ENCODE measurements at regions not wholly inside any gene's neighbourhood (a gene's known extent, or its start where the extent isn't known, plus 50 kb on each side); places are given as distances from the start of the nearest gene placed in this dataset.

GRCh38 chr10:130967784-130968183, 343.7 kb downstream of the TCERG1L start:
- Mint-ChIP-seq H3K36me3 (ENCODE audit: low read depth) (peaks cover 15% of the 10 kb centered on the region), H3K4me3 (no peak overlapping the region), H3K27ac (no peak overlapping the region), H3K9me3 (peaks cover 86% of the 10 kb centered on the region), H3K4me1 (no peaks in the 10 kb centered on the region), H3K27me3 (ENCODE audit: insufficient read depth, low read depth, poor library complexity) (peaks cover 3% of the 10 kb centered on the region)
- no peak overlapping the region for H2AFZ ChIP-seq
- no peaks in the 10 kb centered on the region for H3K9me2 ChIP-seq (ENCODE audit: insufficient read depth)
- no peaks in the 10 kb centered on the region for H3K79me2 ChIP-seq (replicated peaks; ENCODE audit: insufficient read depth)
- H3K4me1 ChIP-seq (ENCODE audit: insufficient read depth) = no peaks in the 10 kb centered on the region
- no peaks in the 10 kb centered on the region for H3K36me3 ChIP-seq (ENCODE audit: insufficient read depth)
- H3K27me3 ChIP-seq (ENCODE audit: insufficient read depth) = no peaks in the 10 kb centered on the region
- ATAC-seq (no peak), DNase-seq (ENCODE audit: low spot score) (no peak)
- no peak overlapping the region for H3K4me2 ChIP-seq
- no peak overlapping the region for H3K27ac ChIP-seq (ENCODE audit: low read depth)
- no peak for TF ChIP-seq STAT1 (IDR thresholded peaks at IDR 0.05; ENCODE audit: unreplicated experiment)
- TF ChIP-seq CREB1 (CRISPR knock-in tag; IDR thresholded peaks at IDR 0.05; ENCODE audit: low read depth) = no peak
- TF ChIP-seq ZNF331 (CRISPR knock-in tag; IDR thresholded peaks at IDR 0.05; ENCODE audit: low read depth) = no peak
- H3F3A ChIP-seq (replicated peaks; ENCODE audit: low read depth) = no peaks in the 10 kb centered on the region
- no peaks in the 10 kb centered on the region for H4K20me1 ChIP-seq (replicated peaks; ENCODE audit: insufficient read depth)
- no peak overlapping the region for H3K4me3 ChIP-seq

DNA sequence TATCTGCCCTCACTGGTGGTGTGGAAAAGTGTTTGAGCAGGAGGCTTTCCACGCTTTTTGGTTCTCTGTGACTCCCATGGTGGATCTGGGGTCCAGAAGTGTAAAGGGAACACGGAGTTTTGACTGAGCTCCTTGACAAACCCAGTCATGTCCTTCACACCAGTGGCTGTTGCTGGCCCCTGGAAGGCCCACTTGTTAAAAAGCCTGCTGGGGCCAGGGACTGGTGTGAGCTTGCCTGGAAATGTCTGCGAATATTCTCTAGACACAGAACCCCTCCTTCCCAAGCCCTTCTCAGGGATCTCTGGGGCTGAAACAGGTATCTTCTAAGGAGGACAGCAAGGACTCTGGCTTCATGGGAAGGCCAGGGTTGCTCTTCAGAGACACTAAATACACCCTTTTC, 343.0 kb downstream of the TCERG1L start:
- Mint-ChIP-seq H3K27me3 (ENCODE audit: insufficient read depth, low read depth, poor library complexity) (peaks cover 3% of the 10 kb centered on the region), H3K9me3 (peaks cover 86% of the 10 kb centered on the region), H3K4me3 (no peak overlapping the region), H3K4me1 (no peaks in the 10 kb centered on the region), H3K27ac (no peak overlapping the region), H3K36me3 (ENCODE audit: low read depth) (peaks cover 16% of the 10 kb centered on the region)
- no peaks in the 10 kb centered on the region for H3K9me2 ChIP-seq (ENCODE audit: insufficient read depth)
- ATAC-seq = no peak
- no peaks in the 10 kb centered on the region for H3K36me3 ChIP-seq (ENCODE audit: insufficient read depth)
- no peak overlapping the region for H3K4me2 ChIP-seq
- no peaks in the 10 kb centered on the region for H3K27me3 ChIP-seq (ENCODE audit: insufficient read depth)
- H2AFZ ChIP-seq = no peak overlapping the region
- H3K4me3 ChIP-seq = no peak overlapping the region
- H3K27ac ChIP-seq (ENCODE audit: low read depth) = no peak overlapping the region
- no peak for TF ChIP-seq EZH2 (IDR thresholded peaks at IDR 0.05; ENCODE audit: low read depth, unreplicated experiment)
- TF ChIP-seq NANOG (IDR thresholded peaks at IDR 0.05; ENCODE audit: borderline replicate concordance) = no peak
- TF ChIP-seq, protein P1, sequence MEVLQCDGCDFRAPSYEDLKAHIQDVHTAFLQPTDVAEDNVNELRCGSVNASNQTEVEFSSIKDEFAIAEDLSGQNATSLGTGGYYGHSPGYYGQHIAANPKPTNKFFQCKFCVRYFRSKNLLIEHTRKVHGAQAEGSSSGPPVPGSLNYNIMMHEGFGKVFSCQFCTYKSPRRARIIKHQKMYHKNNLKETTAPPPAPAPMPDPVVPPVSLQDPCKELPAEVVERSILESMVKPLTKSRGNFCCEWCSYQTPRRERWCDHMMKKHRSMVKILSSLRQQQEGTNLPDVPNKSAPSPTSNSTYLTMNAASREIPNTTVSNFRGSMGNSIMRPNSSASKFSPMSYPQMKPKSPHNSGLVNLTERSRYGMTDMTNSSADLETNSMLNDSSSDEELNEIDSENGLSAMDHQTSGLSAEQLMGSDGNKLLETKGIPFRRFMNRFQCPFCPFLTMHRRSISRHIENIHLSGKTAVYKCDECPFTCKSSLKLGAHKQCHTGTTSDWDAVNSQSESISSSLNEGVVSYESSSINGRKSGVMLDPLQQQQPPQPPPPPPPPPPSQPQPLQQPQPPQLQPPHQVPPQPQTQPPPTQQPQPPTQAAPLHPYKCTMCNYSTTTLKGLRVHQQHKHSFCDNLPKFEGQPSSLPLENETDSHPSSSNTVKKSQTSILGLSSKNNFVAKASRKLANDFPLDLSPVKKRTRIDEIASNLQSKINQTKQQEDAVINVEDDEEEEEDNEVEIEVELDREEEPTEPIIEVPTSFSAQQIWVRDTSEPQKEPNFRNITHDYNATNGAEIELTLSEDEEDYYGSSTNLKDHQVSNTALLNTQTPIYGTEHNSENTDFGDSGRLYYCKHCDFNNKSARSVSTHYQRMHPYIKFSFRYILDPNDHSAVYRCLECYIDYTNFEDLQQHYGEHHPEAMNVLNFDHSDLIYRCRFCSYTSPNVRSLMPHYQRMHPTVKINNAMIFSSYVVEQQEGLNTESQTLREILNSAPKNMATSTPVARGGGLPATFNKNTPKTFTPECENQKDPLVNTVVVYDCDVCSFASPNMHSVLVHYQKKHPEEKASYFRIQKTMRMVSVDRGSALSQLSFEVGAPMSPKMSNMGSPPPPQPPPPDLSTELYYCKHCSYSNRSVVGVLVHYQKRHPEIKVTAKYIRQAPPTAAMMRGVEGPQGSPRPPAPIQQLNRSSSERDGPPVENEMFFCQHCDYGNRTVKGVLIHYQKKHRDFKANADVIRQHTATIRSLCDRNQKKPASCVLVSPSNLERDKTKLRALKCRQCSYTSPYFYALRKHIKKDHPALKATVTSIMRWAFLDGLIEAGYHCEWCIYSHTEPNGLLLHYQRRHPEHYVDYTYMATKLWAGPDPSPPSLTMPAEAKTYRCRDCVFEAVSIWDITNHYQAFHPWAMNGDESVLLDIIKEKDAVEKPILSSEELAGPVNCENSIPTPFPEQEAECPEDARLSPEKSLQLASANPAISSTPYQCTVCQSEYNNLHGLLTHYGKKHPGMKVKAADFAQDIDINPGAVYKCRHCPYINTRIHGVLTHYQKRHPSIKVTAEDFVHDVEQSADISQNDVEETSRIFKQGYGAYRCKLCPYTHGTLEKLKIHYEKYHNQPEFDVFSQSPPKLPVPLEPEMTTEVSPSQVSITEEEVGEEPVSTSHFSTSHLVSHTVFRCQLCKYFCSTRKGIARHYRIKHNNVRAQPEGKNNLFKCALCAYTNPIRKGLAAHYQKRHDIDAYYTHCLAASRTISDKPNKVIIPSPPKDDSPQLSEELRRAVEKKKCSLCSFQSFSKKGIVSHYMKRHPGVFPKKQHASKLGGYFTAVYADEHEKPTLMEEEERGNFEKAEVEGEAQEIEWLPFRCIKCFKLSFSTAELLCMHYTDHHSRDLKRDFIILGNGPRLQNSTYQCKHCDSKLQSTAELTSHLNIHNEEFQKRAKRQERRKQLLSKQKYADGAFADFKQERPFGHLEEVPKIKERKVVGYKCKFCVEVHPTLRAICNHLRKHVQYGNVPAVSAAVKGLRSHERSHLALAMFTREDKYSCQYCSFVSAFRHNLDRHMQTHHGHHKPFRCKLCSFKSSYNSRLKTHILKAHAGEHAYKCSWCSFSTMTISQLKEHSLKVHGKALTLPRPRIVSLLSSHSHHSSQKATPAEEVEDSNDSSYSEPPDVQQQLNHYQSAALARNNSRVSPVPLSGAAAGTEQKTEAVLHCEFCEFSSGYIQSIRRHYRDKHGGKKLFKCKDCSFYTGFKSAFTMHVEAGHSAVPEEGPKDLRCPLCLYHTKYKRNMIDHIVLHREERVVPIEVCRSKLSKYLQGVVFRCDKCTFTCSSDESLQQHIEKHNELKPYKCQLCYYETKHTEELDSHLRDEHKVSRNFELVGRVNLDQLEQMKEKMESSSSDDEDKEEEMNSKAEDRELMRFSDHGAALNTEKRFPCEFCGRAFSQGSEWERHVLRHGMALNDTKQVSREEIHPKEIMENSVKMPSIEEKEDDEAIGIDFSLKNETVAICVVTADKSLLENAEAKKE (CRISPR knock-in tag; IDR thresholded peaks at IDR 0.05) = no peak
- TF ChIP-seq STAT1 (IDR thresholded peaks at IDR 0.05; ENCODE audit: unreplicated experiment) = no peak
- TF ChIP-seq EZH2phosphoT487 (IDR thresholded peaks at IDR 0.05; ENCODE audit: unreplicated experiment) = no peak
- no peaks in the 10 kb centered on the region for H3K79me2 ChIP-seq (replicated peaks; ENCODE audit: insufficient read depth)
- no peaks in the 10 kb centered on the region for H4K20me1 ChIP-seq (replicated peaks; ENCODE audit: insufficient read depth)
- H3F3A ChIP-seq (replicated peaks; ENCODE audit: low read depth) = no peaks in the 10 kb centered on the region
- DNase-seq (ENCODE audit: low spot score) = no peak
- H3K4me1 ChIP-seq (ENCODE audit: insufficient read depth) = no peaks in the 10 kb centered on the region

All from GM23338 (cell line).